Activated naive CD4-positive, alpha-beta T cell (primary cell): ENCODE measurements at regions not wholly inside any gene's neighbourhood (a gene's known extent, or its start where the extent isn't known, plus 50 kb on each side); places are given as distances from the start of the nearest gene placed in this dataset.

Source experiments
- DNase-seq, 4 experiments: peaks; one replicate each; lab custom pipeline; 2025; lab: John Stamatoyannopoulos, UW

DNA sequence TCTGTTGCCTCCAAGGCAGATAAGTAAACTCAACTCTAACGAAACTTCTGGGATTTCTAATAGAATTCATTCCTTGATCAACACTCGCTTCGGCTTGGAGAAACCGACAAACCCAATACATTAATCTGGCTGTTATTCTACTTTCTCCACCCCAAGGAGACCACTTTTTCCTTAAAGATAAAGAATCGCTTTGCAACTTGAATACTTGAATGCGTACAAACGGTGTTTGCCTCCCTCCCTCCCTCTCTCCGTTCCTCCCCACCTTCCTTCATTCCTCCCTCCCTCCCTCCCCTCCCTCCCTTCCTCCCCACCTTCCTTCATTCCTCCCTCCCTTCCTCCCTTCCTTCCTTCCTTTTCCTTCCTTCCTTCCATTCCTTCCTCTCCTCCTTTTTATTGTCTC is 432.6 kb downstream of the HAPSTR1 start:
- no peak for DNase-seq

DNA sequence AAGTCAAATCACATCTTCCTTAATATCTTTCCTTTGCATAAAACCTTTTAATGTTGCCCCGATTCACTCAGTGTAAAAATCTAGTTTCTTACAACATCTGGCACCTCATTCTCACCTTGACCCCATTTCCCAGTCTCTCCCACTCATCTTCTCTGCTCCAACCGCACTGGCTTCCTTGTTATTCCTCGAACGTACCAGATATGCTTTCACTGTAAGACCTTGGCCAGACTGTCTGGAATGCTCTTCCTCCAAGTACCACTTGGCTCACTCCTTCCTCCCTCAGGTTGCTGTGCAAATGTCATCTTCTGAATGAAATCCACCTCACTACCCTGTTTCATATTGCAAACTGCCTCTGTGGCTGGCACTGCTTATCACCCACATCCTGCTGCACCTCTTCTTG is 433.6 kb downstream of the HAPSTR1 start:
- no peak for DNase-seq

DNA sequence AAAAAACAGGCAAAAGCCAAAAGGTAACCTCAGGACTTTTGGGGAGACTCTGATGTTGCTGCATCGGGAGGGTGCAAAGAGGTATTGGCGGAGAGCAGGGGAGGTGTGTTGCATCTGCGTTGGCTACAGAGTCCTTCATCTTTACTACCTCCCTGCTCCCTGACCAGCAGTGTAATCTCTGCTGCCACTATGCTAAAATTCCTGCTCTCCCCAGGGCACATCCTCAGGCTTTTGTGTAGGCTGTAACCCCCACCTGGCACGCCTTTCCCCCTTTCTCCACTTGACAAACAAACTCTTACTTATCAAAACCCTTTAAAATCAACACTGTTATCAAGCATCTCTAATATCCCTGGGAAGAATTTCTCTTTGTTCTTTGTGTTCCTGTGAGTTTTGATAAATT is 435.3 kb downstream of the HAPSTR1 start:
- DNase-seq, result no peak

DNA sequence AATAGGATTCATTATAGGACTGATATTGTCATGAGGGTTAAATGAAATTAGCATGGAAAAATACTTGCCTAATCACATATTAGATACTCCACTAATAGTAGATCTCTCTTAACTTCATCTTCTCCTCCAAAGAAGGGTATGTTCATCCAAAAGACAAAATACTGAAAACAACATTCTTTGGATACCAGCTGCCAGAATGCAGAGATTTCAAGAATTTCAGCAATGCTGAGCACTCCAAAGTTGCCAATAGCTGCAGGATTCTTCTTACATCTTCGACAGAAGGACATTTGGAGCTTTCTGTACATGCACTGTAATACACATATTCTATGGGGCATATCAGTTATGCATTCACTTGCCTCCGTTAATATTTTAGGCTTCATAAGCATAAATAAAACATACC is 436.5 kb downstream of the HAPSTR1 start:
- no peak for DNase-seq

DNA sequence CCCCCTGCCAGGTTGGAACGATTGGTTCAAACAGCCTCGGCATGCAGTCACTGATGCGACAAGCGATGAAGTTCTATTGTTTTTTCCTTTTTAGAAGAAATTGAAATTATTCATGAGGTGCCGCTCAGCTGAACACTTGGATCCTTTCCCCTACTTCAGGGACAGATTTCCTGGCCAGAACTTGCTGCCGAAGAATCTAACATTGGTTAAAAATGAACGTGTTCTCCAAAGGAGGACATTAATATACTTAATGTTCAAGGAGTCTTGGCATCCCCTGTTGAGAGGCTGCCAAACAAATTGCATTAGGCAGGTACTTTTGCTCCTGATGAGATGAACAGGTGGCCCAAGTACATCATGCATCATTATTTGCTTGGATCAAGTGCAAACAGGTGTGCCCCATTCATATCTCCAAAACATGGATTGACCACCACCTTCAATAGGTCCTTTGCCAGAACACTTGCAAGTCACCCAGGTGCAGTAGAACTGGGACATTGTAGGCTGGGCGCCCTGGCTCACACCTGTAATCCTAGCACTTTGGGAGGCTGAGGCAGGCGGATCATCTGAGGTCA is 437.2 kb downstream of the HAPSTR1 start:
- no peak for DNase-seq

DNA sequence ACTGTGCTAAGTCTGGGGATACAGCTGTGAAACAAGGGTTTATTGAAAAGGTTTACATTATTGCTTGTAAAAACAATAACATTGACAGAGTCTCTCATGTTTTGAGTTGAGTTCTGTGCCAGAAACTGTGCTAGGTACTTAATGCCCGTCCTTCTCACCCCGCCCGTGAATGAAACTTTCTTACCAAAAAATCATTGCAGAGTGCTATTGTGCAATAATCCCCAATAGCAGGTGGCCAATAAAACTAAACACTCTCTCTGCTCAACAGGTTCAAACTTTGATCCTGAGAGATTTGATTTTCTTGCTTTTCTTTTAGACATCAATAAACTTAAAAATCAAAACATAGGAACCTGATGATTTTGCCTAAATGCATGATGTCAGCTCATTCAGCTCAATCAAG is 441.6 kb downstream of the HAPSTR1 start:
- no peak for DNase-seq

DNA sequence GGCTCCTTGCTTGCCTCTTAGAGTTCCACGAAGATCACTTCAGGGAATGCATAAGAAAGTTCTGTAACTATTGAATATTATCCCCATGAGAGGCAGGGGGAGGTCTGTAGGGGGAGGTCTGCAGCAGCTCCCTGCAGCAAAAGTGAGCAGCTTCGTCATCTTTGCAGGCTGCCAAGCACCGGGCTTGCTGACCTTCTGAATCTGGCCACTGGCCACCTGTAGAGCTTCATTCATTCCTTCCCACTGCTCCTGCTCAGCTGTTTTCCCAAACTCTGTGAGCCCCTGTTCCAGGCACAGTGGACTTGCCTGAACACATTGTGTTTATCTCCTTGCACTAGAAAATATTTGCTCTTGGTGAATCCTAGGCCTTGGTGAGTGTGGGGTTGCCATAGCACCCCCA is 443.3 kb downstream of the HAPSTR1 start:
- DNase-seq, result no peak

DNA sequence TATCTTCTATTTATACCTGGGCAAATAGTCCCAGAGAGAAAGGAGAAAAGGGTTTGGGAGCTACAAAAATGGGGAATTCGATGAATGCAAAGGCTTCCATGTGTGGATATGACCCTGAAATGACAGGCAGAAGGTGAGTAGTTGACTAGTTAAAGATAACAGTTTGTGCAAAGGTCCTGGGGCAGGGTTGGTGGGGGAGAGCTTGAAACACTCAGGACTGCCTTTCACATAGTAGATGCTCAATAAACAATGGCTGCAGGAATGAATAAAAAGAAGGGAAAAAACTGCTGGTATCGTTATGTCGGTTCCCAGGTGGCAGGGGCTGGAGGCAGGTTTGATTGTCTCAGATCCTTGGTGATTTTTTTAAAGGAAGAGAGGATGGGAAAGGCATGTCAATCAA is 445.5 kb downstream of the HAPSTR1 start:
- no peak for DNase-seq

DNA sequence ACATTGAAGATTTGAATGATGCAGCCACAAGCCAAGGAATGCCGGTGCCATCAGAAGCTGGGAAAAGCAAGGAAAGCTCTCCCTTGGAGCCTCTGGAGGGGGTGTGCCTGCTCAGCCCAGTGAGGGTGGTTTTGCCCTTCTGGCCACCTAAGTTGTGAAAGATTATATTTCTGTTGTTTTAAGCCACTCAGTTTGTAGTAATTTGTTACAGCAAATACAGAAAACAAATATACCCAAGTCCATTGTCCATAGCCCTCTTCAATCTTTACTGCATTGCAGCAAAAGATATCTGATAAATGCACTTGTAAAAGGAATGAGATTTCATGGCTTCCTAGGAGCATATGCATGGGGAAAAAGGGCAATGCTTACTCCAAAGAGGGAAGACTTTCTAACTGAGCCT is 447.9 kb downstream of the HAPSTR1 start:
- DNase-seq, result no peak

DNA sequence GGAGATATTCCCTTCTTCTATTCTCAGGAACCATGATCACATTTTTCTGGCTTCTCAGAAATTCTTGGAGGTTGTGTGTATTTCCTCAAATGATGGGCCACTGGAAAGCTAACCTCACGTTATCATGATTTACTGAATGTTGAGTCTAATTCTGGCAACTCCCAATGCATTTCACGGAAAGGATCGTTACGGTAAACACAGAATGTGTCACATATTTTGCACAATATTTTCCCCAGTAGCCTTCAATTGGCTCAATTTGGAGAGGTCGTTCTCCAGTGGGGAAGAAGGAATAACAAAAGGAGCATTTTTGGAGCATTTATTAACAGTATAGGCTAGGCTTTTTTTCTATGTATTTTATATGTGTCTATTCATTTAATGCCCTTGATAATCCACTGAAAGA is 450.3 kb downstream of the HAPSTR1 start:
- no peak for DNase-seq

DNA sequence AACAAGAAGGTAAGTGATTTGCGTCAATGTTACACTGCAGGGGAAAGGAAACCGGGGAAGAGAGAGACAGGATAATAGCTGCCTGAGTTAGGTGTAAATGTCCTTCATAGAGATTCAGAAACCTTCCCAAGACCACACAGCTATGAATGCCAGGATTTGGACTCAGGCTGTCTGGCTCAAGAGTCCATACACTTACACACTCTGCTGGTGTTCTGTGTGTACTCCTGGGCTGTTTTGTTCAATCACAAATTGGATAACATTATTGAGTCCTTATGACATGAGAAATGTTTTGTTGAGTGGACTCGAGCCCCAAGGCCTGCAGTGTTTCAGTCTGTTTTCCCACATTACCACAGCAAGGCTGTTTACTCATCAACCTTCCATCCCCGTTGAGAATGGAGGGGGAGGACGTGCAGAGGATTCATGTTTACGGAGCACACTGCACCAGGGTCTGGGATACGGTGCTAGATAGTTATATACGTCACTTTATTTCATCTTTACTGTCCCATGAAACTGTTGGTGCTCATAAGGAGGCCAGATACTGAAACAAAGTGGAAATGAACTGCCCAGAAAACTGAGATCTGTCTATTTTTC is 450.8 kb downstream of the HAPSTR1 start:
- DNase-seq, result no peak

DNA sequence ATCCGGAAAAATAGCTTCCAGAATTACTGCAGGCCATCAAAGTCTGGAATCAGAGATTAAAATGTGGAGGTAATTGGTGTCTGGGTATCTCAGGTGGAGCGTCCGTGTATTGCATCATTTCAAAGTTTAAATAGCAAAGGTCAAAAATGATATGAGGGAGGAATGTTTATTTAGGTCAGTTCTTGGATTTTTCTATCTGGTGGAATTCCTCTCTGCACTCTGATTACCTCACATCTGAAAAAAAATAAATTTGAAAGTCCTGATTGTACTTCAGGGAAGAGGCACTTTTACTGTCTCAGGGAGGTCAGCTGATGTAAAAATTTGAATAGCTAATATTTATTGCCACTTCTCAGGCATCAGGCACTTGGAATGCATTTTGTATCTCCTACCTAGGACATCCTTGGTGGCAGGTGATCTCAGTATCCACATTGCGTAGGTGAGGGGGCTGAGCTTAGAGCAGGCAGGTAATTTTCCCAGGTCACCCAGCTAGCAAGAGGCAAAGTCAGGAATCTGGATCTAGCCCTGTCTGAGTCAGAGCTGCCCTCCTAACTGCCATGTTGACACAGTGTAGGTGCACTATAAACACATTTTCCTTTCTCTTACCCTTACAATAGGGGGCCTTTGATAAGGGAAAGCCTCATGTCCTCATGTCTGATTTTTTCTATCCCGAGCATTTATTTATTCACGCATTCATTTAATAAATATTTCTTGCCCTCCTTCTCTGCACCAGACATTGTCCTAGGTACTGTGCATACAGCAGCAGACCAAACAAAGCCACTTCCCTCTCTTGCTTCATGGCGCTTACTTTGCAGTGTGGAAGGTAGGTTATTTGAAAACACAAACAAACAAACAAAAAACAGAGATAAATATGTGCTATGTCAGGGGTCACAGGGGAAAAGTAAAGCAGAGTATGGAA is 454.3 kb downstream of the HAPSTR1 start:
- DNase-seq, result no peak

DNA sequence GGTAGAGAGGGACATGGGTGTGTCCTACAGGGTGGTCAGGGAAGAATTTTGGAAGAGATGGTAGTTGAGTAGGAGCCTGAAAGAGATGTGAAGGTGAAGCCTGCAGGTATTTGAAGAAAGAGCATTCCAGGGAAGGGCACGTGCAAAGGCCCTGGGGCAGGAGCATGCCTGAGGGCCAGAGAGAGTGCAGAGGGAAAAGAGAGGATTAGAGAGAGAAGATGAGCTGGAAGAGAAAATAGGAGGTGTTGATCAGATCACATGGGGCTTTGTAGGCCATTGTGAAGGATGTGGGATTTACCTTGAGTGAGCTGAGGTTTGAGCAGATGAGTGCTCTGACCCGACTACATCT is 455.0 kb downstream of the HAPSTR1 start:
- DNase-seq, result no peak

DNA sequence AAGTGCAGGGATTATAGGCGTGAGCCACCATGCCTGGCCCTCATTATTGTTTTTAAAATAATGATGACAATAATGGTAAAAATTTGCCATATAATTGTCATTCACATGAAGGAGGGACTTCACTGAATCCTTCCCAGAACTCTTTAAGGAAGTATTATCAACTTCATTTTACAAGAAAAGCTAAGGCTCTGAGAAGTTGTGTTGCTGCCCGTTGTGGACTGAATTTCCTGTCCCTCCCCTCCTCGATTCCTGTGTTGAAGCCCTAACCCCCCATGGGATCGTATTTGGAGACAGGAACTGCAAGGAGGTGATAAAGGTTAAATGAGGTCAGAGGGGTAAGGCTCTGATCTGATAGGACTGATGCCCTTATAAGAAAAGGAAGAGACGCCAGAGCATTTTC is 458.0 kb downstream of the HAPSTR1 start:
- DNase-seq, result no peak

DNA sequence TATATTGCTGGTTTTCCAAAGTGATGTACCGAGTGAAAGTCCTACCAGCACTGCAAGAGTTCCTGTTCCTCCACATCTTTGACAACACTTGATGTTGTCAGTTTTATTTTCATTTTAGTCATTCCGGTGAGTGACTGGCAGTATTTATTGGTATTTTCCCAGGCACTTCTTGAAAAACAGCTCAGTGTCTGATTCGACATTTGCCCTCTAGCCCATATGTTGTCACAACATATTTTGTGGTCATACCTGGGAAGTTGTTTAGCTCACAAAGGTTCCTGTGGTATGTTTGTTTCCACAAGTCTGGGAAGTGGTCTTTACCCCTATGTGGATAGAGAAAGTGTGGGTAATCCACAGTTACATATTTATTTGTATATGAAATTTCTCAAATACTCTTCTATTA is 463.6 kb downstream of the HAPSTR1 start:
- no peak for DNase-seq

DNA sequence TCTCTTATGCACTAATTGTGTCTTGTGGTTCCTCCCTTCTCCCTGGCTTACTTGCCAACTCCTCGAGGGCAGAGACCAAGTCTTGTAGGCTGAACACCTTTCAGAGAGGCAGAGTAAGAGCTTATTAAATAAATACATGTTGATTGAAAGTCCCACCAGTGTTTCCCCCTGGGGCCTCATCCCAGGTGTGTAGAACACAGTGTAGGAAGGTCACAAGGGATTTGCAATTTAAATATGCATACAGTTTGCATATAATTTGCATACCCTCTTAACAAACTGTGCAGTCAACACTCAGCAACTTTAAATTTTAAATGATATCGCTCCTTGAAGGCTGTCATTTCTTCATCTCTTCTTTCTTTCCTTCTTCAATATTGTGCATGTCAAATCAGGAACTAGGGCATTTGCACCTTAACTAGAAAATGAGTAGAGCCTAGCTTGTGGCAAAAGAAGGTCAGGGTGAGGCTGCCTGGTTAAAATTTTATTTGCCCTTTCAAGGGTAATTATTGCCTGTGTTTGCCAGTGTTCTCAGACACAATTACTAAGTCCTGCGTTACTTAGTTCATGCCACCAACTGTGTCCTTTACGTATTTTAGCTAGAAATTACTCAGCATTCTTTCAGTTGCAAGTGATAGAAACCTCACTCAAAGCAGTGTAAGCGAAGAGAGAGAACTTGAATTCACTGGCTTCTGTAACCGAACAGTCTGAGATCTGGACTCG is 465.7 kb downstream of the HAPSTR1 start:
- no peak for DNase-seq

DNA sequence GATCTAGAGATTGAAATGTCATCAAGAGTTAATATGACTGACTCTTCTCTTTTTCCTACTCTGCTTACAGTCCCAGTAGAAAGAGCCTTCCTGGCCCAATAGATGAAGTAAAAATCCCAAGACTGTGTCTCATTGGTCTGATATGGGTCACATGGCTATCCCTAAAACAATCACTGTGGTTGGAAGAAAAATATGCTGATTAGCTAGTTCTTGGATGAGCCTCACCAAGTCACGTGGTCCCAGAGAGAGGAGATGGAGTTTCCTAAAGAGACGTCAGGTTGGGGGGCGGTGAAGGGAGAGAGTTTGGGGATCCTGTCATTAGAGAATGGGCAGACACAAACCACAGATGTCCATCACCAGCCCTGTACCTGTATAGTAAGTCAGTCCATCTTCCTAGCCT is 466.3 kb downstream of the HAPSTR1 start:
- no peak for DNase-seq

DNA sequence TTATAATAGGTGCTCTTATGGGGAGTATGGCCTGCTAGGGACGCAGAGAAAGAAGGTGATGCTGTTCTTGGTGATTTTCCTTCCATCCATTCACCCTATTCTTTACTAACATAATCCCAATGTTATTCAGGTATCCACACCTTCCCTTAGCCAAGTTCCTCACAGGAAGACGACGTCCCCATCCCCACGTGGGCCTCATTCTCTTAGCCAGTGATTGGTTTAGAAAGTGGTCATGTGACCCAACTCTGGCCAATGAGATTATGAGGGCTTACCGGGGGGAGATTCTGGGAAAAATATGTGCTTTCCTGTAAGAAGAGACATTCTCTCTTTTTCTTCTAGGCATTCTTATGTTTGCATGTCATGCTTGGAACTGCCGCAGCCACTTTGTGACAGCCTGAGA is 474.7 kb downstream of the HAPSTR1 start:
- no peak for DNase-seq

DNA sequence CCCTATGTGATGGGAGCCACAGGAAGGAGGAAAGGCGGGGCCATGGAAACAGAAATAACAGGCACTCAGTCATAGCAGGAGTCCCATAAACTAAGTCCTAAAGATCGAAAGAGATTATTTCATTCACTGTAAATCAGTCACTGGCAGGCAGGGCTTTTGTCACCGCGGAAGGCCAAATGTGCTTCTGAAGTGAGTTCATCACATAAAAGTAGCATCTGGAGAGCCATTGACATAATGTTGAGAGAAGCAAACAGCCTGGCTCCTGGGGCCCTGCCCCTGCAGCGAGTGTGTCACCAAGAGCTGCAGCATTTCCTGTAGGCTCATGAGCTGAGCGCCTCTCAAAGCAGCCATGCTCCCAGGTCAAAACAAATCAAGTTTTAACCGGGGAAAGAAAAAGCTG is 476.2 kb downstream of the HAPSTR1 start:
- DNase-seq, result no peak

DNA sequence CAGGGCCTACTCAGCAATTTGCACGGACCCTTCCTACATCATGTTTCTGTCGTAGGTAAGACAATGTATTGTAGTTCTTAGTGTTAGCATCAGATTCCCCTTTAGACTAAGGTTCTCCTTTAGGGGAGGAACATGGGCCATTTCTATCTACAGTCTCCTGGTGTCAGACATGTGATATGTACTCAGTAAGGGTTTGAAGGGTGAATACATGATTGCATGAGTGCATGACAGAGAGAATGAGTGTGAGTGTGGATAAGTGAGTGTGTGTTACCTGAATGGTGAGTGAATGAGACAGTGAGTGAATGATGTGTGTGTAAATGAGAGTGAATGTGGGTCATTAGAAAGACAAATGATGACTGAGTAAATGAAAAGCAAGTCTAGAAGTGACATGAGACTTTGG is 476.8 kb downstream of the HAPSTR1 start:
- DNase-seq, result no peak

DNA sequence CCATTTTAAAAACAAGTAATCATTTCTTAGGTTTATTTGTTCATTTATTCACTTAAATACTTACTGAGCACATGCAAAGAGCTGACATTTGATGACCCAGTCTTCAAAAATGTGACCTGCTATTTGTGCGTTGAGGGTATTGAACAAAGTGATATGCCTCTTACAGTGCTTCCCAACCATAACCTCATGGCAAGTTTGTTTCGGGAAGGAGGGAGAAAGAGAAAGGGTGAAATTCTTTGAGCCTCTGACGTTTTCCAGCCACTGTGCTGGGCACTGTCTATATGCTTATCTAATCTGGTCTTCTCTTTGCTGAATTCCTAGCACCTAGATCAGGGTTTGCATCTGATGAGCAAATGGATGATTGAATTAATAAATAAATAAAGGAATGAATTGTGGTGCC is 479.1 kb downstream of the HAPSTR1 start:
- DNase-seq, result no peak

DNA sequence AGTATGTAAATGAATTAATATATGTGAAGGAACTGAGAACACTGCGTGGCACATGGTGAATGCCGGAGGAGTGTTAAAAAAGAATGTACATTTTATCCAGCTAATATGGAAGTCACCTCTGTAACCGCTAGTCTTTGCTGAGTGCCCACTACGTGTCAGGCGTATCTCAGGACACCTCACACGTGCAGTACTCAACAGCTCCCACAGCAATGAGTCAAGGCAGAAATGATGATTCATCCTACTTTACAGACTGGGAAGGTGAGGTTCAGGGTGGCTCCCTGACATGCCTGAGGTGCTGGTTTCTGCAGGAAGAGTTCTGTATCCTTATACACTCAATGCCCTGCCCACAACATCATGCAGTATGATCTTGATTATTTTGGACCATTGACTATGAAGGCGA is 487.0 kb downstream of the HAPSTR1 start:
- DNase-seq, result no peak

DNA sequence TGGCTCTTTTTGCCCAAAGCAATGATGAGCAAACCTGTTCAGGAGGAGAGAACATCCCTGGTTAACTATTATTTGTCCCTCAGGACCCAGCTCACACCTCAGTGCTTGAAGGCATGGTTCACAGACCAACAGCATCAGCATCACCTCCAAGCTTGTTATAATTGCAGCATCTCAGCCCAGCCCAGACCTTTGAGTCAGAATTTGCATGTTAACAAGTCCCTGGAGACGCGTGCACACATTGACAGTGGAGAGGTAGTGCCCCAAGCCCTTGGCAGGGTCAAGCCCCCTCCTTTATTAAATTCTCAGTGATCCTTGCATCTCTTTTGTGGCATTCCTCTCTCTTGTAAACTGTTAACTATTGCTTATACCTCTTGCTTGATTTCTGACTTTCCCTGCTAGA is 488.6 kb downstream of the HAPSTR1 start:
- DNase-seq, result no peak
